HG02588 (cell line): ENCODE measurements at regions not wholly inside any gene's neighbourhood (a gene's known extent, or its start where the extent isn't known, plus 50 kb on each side); places are given as distances from the start of the nearest gene placed in this dataset.
"Not testable (repeated sequence)": the region's sequence is repeated elsewhere in the genome, so short reads cannot be mapped to it uniquely, and the experiment has no call there.

Experiments
- ATAC-seq: cut with Tn5 transposase; IDR thresholded peaks from one replicate; pipeline ENCODE4 v1.9.1; 2021; ENCODE audit warnings: mild to moderate bottlenecking, moderate library complexity; ENCODE audit not compliant: unreplicated experiment

DNA sequence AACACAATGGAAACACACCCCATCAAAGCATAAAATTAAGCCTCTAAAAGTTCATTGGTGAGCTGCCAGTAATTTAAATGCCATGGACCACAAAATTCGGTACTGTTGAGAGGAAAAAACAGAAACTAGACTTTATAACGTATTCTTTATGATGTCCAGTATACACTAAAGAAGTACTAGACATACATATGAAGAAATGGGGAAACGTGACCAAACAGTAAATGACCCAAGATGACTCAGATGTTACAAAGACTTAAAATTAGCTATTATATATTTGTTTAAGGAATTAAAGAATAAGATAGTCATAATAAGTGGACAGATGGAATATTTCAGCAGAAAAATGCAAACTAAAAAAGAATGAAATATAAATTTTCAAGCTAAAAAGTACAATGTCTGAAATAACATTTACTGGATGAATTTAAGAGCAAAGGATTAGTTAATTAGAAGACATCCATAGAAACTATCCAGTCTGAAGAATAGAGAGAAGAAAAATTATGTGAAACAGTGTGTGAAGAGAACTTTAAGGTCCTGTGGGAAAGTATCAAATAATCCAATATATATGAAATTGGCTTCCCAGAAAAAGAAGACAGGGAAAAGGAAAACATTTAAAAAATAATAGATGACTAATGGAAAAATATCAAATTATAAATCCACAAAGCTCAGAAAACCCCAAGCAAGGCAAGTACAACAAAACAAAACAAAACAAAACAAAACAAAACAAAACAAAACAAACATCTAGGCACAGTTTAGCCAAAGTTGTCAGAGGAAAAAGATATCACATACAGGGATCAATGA is 69.4 kb downstream of the SAMD9 start:
- no peak for ATAC-seq

DNA sequence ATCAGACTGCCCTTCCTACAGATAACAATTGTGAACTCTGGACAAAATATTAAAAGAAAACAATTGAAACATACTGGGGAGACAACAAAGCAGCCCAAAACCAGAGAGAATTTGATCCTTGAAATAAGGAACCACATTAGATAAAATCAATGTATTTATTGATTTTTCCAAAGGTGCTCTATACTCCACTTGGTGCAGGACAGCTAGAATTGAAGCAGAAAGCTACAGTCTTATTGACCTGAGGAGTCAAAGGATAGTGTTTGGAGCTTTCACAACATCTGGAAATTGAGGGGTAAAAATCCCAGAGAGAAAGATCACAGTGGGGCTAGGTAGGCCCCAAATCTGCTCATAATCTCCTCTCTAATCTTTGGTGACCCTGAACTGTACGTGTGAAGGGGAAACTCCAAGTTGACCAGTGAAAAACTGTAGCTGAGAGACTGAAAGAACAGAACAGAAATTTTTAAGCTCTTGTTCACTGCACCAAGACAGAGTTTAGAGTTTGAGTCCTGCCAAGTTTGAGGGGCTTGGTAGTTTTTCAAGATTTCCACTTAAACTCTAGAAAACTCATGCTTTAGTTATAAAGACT is 70.2 kb downstream of the SAMD9 start:
- ATAC-seq, result peak; percentile 57

DNA sequence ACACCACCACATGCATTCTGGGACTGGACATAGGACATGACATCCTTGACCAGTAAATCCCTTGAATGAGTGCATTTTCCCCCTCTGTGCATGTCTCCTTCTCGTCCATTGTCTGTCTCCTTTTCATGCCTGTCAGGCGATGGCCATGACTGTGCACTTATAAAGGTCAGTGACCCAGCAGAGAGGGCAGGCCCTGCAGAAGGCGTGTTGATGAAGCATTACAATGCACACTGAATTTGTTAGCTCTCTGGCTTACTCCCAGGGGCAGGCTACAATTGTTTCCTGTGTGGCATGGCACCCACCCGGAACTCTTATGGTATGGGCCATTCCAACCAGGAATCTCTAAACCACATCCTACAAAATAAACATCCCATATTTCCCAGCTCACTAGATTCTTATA is 71.1 kb downstream of the SAMD9 start:
- ATAC-seq, result no peak

DNA sequence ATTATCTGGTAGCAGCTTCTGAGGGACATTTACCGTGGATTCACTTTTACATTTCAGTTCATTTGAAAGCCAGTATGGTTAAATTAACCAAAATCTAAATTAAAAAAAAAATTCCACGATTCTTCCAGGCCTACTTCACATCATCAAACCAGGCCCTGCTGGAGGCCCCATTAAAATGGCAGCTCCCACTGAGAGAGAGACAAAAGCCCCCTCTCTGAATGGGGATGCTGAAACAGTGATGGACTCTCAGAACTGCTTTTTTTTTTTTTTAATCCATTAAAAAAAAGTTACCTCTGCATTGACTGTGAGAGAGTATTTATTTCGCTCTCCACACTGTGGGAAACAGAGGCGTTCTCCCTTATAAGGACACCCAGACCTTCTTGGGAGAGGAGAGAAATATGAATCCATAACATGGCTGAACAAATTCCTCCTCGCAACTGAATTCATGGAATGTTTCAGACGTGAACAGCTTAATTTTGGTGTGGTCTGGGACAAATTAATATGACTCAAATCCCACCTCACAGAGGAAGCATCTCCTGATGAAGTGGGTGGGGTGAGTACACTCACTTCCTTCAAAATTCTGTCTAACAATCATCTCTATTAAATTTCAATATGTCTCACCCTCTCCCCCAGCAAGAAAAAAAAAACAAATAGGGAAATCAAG is 73.5 kb downstream of the SAMD9 start:
- no peak for ATAC-seq

DNA sequence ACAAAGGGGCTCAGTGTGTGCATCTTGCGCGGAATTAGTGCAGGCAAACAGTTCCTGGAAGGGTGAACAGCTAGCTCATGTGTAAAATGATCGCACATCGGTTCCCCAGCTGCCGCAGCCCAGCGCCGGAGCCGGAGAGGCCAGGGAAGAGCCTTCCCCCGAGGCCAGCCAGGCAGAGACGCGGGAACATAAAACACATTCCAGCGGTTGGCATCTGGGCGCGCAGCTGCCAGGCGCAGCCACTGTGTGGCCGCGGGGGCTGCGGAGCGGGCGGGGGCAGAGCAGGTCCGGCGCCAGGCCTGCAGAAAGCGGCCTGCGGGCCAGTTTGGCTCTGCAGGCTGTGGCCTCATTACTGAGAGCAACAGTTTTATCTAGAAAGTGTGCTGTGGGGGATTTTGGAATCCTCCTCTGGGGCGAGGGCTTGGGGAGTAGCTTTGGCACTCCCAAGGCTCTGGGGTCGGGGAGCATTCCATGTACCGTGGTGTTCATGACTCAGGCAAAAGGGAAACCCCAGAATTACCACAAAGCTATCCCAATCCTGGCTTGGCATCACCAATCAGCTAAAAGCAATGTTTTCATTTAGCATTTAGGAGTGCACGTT is 74.3 kb downstream of the SAMD9 start:
- no peak for ATAC-seq

DNA sequence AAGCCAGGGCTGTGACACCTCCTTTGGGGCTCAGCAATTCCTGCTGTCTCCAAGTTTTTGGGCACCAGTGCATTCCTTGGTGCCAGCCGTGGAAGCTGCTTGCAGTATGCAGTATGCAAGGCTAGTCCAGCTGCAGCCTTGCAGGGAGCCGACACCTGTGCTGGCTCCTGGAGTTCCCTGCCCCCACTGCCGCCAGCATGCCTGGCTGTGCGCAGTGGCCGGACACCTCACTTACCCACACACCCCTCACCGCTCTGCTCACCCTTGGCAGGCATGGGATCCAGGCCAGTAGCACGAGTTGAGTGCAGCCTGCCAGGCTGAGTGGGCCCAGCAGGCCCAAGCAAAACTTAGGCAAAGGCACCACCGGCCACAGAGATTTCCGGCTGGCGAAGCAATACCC is 77.4 kb downstream of the SAMD9 start:
- no peak for ATAC-seq

DNA sequence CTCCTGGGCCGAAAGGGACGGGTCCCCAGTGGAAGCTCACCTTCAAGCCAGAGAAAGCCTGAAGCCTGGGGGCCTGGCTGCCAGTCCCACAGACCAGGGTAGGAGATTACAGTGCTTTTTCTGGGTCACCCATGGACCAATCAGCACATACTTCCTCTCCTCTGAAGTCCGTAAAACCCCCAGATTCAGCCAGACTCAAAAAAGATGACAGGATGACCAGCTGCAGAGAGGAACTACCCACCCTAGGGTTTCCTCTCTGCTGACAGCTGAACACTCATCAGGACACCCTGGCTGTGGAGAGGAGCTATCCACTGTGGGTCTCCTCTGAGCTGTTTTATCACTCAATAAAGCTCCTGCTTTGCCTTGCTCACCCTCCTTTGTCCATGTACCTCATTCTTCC is 78.0 kb downstream of the SAMD9 start:
- ATAC-seq, result no peak

DNA sequence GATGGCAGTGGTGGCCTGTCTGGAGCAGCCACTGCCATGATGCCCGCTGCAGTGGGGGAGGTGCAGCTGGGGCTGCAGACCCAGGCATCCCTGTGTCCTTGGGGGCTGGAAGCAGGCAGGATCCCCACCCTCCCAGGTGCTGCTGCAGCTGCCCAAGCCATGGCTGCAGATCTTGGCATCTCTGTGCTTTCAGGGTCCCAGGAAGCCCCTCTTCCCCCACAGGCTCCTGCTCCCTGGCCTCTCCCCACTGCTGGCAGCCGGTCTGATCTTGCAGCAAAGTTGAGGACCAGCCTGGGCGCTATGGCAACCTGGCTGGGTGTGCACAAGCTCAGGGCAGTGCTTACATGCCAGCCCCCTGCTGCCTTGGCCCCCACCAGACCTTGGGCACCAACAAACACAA is 78.5 kb downstream of the SAMD9 start:
- no peak for ATAC-seq

DNA sequence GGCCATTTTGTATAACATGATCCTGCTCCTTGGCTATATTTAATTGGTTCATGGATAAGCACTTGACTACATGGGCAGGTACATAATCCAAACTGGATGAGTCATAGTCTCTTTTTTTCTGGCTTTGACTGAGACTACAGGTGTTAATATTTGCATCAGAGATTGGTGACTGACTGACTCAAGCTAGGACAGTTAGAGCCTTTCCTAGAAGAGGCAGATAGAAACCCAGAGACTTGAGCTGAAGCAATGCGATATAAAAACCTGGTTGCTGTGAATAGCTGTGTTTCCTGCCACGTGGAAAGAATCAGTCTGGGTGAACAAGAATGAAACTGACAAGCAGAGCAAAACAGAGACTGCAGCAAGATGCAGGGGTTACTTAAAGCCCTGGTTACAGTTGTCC is 81.0 kb downstream of the SAMD9 start:
- ATAC-seq, result peak; percentile 96

DNA sequence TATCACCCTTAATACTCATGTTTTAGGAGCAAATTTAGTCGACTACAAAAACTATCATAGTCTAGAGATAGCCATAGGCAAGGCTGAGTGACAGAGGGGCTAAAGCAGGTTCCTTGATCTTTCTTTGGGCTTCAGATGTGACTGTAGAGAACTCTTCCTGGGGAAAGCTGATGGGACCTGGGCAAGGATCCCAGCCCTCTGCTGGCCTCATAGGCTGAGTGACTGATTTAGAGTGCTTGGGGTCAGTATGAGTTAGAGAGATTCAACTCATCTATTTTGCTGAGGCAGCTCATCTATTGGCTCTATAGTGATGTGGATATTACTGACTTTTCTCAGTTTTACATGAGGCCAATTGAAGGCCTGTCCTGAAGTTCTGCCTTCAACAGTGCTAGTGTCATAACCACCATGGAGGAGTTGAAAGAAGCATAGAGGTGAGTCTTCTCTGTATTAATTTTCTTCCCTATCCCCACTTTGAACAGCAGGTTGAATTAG is 81.6 kb downstream of the SAMD9 start:
- peak; percentile 10 for ATAC-seq

DNA sequence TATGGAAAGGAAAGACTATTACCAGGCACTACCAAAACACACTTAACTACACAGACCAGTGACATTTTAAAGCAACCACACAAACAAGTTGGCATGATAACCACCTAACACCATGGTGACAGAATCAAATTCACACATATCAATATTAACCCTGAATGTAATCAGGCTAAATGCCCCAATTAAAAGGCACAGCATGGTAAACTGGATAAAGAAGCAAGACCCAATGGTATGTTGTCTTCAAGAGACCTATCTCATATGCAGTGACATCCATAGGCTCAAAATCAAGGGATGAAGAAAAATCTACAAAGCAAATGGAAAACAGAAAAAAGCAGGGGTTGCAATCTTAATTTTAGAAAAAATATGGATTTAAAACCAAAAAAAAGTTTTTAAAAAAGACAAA is 86.0 kb downstream of the SAMD9 start:
- no peak for ATAC-seq

DNA sequence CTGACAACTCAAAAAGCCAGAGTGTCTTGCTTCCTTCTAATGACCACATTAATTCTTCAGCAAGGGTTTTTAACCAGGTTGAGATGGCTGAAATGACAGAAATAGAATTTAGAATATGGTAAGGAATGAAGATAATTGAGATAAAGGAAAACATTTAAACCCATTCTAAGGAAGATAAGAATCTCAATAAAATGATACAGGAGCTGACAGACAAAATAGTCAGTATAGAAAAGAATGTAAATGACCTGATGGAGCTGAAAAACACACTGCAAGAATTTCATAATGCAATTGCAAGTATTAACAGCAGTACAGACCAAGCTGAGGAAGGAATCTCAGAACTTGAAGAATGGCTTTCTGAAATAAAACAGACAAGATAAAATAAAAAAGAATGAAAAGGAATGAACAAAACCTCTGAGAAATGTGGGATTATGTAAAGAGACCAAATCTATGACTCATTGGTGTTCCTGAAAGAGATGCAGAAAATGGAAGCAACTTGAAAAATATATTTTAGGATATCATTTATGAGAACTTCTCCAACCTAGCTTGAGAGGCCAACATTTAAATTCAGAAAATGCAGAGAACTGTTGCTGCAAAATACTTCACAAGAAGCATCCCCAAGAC is 87.1 kb downstream of the SAMD9 start:
- no peak for ATAC-seq

DNA sequence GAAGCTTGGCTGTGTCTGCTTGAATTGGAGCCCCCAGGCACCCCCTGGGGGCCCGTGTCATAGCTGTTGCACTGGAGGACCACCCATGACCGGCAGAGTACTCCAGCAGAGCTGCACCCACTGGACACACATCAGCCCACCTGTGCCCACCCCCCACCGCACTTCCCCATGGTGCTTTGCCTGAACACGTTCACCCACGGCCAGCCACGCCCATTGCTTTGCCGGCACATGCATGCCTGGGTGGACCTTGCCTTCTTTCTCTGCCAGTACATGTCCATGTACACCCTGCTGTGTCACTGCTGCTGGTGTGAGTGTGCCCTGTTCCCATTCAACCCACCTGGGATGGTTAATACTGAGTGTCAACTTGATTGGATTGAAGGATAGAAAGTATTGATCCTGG is 88.7 kb downstream of the SAMD9 start:
- no peak for ATAC-seq

DNA sequence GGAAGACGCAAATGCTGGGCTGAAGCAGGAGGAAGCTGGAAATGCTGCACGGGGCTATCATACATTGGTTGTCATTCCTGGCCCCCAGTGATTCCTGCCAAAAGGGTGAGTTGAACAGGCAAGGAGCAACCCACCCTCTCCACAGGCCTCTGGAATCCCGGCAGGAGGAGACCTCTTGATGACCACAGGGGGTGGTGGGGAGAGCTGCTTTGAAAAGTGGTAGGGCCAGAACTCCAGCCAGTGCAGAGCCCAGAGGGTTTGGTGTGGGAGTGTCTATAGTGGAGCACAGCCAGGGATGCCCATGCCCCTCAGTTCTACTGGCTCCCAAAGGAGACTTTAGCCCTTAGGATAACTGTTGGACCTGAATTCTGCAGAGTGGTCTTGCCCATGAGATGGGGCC is 89.2 kb downstream of the SAMD9 start:
- ATAC-seq, result no peak

DNA sequence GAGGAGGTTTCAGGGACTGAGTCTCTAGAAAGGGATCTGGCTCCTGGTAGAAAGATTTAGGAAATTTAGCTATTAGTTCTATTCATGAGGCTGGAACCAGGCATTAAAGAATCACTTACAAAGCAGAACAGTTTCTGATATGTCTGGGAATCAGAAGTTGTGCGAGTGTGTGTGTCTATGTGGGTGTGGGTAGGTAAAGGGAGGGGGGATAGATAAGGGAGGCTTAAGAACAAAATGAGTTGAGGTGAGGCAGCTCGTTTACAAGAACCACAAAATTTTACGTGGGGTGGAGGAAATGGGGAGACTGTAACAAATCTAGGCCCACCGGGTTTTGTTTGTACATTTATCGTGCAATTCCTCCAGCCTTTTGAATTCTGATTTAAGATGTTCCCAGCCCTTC is 90.7 kb downstream of the SAMD9 start:
- no peak for ATAC-seq

DNA sequence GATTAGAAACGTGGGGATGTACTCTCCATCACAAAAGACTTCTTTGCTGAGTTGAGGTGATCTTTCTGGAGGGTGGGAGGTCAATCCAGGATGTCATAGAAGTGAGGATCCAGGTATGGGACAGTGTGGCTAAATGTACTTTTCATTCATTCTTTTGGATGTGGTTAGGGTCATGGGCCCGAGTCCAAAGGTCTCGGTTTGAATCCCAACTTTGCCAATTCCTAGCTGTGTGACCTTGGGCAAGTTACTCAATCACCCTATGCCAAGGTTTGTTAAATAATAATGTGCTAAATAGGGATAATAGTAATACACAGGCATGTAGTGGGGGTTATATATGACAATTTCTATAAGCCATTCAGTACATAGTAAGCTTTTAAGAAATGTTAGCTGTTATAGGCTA is 91.4 kb downstream of the SAMD9 start:
- no peak for ATAC-seq

DNA sequence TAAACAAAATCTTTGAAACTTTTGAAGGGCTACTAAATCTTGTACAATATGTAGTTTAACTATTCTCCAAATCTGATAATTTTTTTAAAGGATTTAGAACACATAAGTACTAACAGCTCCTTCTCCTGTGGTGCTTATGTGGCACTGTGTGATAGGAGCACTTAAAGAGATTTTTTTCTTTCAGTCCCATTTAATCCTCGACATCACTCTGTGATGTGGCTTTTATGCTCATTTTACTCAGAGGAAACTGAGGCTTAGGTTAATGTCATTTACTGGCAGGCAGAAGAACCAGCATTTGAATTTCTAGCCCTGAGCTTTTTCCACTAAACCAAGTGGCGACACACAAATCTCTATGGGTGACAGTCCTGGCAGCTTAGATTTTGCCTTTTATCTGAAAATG is 92.4 kb downstream of the SAMD9 start:
- ATAC-seq, result no peak

DNA sequence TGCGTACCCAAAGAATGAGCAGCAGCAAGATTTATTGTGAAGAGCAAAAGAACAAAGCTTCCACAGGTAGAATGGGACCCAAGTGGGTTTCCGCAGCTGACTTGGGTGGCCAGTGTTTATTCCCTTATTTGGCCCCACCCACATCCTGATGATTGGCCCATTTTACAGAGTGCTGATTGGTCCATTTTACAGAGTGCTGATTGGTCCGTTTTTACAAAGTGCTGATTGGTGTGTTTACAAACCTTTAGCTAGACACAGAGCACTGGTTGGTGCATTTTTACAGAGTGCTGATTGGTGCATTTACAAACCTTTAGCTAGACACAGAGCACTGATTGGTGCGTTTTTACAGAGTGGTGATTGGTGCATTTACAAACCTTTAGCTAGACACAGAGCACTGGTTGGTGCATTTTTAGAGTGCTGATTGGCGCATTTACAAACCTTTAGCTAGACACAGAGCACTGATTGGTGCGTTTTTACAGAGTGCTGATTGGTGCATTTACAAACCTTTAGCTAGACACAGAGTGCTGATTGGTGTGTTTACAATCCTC is 94.8 kb downstream of the SAMD9 start:
- not testable (repeated sequence) for ATAC-seq

DNA sequence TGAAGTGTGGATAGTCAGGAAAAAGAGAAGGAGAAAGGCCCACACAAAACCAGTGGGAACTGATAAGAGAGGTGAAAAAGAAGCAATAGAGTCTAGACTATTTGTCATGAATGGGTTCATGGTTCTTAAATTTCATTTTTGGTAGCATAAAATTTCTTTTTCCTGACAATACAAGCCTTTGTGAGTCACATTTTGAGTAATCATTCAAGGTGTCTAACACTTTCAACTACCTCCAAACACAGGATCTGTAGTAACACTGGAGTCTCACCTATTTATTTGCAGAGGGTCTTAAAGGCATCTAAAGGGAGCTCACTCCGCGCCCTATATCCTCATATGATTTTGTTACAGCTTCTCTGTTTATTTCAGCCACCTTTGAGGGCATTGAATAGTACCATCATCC is 96.0 kb downstream of the SAMD9 start:
- no peak for ATAC-seq

DNA sequence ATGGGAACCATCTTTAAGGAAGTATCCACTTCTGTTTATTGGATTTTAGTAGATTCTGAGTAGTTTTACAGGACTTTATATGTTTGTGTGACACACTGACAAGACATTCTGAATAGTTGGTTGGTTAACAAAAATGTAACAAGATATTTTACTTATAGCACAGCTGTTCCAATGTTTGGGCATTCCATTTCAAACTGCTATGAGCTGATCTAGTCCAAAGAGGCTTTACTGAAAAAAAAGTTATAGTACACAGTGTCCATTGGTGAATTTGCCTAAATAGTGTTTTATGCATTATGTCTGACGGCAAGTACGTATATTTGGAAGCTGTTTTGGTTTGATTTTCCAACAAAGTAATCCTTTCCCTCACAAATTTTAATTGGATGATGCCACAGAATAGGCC is 99.1 kb downstream of the SAMD9 start:
- ATAC-seq, result no peak
